ENCODE measurements at regions not wholly inside any gene's neighbourhood (a gene's known extent, or its start where the extent isn't known, plus 50 kb on each side); places are given as distances from the start of the nearest gene placed in this dataset.

DNA sequence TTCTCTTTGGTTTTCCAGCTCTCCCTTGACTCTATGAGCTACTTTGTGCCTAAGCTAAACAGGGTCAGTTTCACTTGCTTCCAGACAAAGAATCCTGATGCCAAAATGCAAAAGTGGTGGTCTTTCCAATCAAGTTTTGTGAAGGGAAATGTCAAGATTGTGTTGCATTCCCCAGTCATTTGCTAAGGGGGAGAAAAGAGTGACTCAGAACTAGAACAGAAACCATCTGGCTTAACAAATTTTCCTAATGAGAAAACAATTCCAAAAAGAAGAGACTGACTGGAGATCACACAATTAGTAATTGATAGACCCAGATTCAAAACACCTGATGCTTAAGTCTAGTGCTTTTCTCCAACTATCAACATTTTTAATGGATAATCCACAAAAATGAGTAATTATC is 235.1 kb upstream of the DIO2 start:
- Histone ChIP-seq H3K4me3 (ENCODE audit: insufficient read depth, low read depth, low read length) (no peak overlapping the region), H3K36me3 (replicated peaks; ENCODE audit: control insufficient read depth, insufficient read depth, low read length) (no peaks in the 10 kb centered on the region), H3K27me3 (ENCODE audit: control insufficient read depth, insufficient read depth, low read length) (no peaks in the 10 kb centered on the region)
- no peak for DNase-seq

GRCh38 chr14:80445605-80446004 is 234.3 kb upstream of the DIO2 start:
- DNase-seq = no peak
- no peaks in the 10 kb centered on the region for H3K36me3 ChIP-seq (replicated peaks; ENCODE audit: control insufficient read depth, insufficient read depth, low read length)
- no peak overlapping the region for H3K4me3 ChIP-seq (ENCODE audit: insufficient read depth, low read depth, low read length)
- no peaks in the 10 kb centered on the region for H3K27me3 ChIP-seq (ENCODE audit: control insufficient read depth, insufficient read depth, low read length)

GRCh38 chr14:80434574-80435321 is 223.4 kb upstream of the DIO2 start:
- H3K4me3 ChIP-seq (ENCODE audit: insufficient read depth, low read depth, low read length) = no peak overlapping the region
- no peaks in the 10 kb centered on the region for H3K27me3 ChIP-seq (ENCODE audit: control insufficient read depth, insufficient read depth, low read length)
- no peak for DNase-seq

DNA sequence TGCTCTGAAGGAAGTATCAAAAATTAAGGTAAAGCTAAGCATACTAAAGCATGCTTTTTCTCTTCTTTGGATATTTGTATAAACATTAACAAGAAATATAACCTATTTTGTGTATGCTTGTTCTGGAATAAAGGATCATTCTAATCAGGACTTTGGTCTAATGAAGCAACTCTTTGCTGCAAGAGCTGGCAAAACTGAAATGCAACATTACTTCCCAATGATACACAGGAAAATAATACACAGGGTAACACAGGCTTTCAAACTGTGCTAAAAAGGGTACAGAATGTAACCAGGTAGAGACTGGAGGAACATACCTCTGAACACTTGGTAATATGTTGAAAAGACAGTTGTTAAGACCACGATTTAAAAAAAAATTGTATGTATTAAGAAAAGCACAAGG is 222.5 kb upstream of the DIO2 start:
- H3K27me3 ChIP-seq (ENCODE audit: control insufficient read depth, insufficient read depth, low read length) = no peaks in the 10 kb centered on the region
- H3K36me3 ChIP-seq (replicated peaks; ENCODE audit: control insufficient read depth, insufficient read depth, low read length) = no peaks in the 10 kb centered on the region
- DNase-seq = no peak
- no peak overlapping the region for H3K4me3 ChIP-seq (ENCODE audit: insufficient read depth, low read depth, low read length)

More at GRCh38 chr14:80434574-80435321, 223.4 kb upstream of the DIO2 start:
- no peaks in the 10 kb centered on the region for H3K36me3 ChIP-seq (replicated peaks; ENCODE audit: control insufficient read depth, insufficient read depth, low read length)

DNA sequence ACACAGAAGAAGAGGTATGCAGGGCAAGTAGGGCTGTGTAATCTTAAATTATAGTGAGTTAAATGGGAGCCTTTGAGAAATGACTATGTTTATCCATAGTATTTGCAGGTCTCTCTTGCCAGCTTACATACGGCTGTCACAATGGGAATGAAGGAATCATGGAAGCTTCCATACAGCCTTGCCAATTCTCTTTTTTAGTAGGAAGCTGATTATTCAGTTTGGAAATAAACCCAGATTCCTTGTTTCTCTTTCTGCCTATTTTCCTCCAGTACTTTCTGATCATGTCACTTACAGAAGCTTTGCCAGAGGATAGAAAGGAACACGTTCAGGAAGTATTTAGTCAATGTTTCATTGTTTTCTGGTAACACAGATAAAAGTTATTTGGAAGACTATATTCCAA is 217.4 kb upstream of the DIO2 start:
- Histone ChIP-seq H3K4me3 (ENCODE audit: insufficient read depth, low read depth, low read length) (no peak overlapping the region), H3K27me3 (ENCODE audit: control insufficient read depth, insufficient read depth, low read length) (no peaks in the 10 kb centered on the region), H3K36me3 (replicated peaks; ENCODE audit: control insufficient read depth, insufficient read depth, low read length) (no peaks in the 10 kb centered on the region)
- DNase-seq = no peak

DNA sequence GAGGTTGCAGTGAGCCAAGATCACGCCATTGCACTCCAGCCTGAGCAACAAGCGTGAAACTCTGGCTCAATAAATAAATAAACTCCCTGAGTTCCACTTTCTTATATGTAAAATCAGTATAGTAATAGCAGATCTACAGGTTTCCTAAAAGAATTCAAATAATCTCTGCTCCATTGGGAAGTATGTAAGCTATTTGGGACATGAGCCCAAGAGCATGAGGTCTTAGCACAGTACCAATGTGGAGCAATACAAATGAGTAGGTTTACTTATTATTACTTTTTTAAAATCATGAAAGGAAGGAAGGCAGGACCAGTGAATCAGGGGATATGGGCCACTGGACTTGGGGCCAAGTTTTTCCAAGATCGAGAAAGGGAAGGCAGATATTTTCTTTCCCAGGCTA is 216.9 kb upstream of the DIO2 start:
- Histone ChIP-seq H3K36me3 (replicated peaks; ENCODE audit: control insufficient read depth, insufficient read depth, low read length) (no peaks in the 10 kb centered on the region), H3K27me3 (ENCODE audit: control insufficient read depth, insufficient read depth, low read length) (no peaks in the 10 kb centered on the region), H3K4me3 (ENCODE audit: insufficient read depth, low read depth, low read length) (no peak overlapping the region)
- no peak for DNase-seq

DNA sequence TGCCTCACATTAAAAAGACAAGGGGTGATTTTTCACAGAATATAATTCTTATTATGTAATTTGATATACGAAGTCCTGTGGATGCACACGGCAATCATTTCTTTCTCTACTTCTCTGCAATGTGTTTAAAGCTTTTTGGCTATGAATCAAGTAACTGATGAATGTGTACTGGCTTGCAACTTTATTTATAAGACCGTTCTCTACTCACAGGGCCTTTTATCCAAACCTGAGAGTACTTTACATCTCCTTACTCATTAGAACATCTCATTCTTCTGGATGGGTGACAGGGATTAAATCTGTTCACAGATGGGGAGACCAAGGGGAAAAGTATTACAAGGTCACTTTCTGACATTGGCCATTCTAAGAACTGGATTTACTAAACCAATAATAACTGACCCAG is 215.8 kb upstream of the DIO2 start:
- no peaks in the 10 kb centered on the region for H3K36me3 ChIP-seq (replicated peaks; ENCODE audit: control insufficient read depth, insufficient read depth, low read length)
- H3K4me3 ChIP-seq (ENCODE audit: insufficient read depth, low read depth, low read length) = no peak overlapping the region
- DNase-seq = no peak

DNA sequence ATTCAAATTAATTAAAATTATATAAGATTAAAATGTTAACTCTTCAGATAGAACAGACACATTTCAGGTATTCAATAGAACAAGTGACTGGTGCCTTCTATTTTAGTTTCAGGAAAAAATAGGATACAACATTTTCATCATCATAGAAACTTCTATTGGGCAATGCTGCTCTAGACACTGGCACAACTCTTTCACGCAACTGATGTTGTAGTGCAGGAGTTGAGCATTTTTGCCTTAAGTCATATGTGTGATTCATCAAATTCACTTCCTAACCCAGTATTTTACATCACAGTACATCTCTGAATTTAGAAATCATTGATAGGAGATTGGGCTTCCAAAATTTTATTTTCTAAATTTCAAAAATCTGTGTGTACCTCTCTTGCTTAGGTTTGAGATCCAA is 215.4 kb upstream of the DIO2 start:
- H3K27me3 ChIP-seq (ENCODE audit: control insufficient read depth, insufficient read depth, low read length) = no peaks in the 10 kb centered on the region
- no peak overlapping the region for H3K4me3 ChIP-seq (ENCODE audit: insufficient read depth, low read depth, low read length)
- no peaks in the 10 kb centered on the region for H3K36me3 ChIP-seq (replicated peaks; ENCODE audit: control insufficient read depth, insufficient read depth, low read length)
- no peak for DNase-seq

More for the DNA sequence above, 215.8 kb upstream of the DIO2 start:
- H3K27me3 ChIP-seq (ENCODE audit: control insufficient read depth, insufficient read depth, low read length) = no peaks in the 10 kb centered on the region

DNA sequence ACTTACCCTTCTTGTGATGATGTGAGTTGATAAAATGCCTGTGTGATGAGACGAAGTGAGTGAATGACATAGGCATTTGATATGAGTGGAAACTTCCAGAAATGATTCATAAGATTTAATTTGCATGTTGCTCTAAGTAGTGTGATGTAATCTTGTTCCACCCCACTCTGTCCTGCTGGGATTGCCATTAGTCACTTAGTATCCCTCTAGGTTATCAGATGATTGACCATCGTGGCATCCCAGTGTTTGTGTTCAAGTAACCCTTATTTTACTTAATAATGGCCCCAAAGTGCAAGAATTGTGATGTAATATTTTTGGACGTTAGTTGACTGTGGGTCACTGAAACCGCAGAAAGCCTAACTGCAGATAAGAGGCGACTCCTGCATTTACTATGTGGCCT is 214.4 kb upstream of the DIO2 start:
- Histone ChIP-seq H3K27me3 (ENCODE audit: control insufficient read depth, insufficient read depth, low read length) (no peaks in the 10 kb centered on the region), H3K36me3 (replicated peaks; ENCODE audit: control insufficient read depth, insufficient read depth, low read length) (no peaks in the 10 kb centered on the region), H3K4me3 (ENCODE audit: insufficient read depth, low read depth, low read length) (no peak overlapping the region)
- DNase-seq = no peak

DNA sequence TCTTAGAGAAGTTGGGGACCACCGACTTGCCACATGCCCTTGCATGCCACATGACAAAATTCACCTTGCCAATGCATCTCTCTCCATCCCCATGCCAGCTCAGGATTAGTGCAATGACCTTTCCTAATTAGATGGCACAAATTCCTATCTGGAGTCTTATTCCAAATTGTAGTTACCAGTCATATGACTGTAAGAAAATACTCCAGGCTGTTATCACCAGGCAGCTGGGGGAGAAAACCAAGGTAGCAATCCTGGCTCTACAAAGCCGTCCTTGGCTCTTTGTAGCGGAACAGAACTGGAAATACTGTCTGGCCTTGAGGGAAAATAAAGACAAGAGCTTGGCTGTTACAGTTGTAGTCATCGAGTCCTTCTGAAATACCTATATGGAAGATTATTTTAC is 208.5 kb upstream of the DIO2 start:
- no peak for DNase-seq
- Histone ChIP-seq H3K36me3 (replicated peaks; ENCODE audit: control insufficient read depth, insufficient read depth, low read length) (no peaks in the 10 kb centered on the region), H3K4me3 (ENCODE audit: insufficient read depth, low read depth, low read length) (no peak overlapping the region), H3K27me3 (ENCODE audit: control insufficient read depth, insufficient read depth, low read length) (no peaks in the 10 kb centered on the region)

DNA sequence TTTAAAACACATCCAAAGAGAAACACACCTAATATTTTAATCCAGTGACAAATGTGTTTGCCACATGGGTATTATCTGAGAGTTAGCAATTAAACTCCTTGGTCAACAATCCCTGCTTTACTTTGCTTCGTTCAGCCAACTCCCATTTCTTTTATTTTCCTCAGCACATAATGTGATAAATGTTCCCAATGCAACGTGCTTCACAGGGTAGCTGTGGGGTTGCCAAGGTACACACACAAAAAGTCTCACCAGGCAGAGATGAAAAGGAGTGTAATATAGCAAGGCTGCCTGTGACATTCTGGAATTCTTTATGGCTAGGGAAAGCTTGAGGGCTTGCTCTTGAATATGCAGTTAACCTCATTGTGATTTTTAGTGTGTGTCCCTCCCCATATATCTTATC is 208.0 kb upstream of the DIO2 start:
- H3K27me3 ChIP-seq (ENCODE audit: control insufficient read depth, insufficient read depth, low read length) = no peaks in the 10 kb centered on the region
- DNase-seq = no peak
- H3K36me3 ChIP-seq (replicated peaks; ENCODE audit: control insufficient read depth, insufficient read depth, low read length) = no peaks in the 10 kb centered on the region
- H3K4me3 ChIP-seq (ENCODE audit: insufficient read depth, low read depth, low read length) = no peak overlapping the region

- no peak for DNase-seq
- H3K36me3 ChIP-seq (replicated peaks; ENCODE audit: control insufficient read depth, insufficient read depth, low read length) = no peaks in the 10 kb centered on the region
- H3K27me3 ChIP-seq (ENCODE audit: control insufficient read depth, insufficient read depth, low read length) = no peaks in the 10 kb centered on the region
- no peak overlapping the region for H3K4me3 ChIP-seq (ENCODE audit: insufficient read depth, low read depth, low read length)
Measured at GRCh38 chr14:80415636-80416035, 204.3 kb upstream of the DIO2 start.

- Histone ChIP-seq H3K27me3 (ENCODE audit: control insufficient read depth, insufficient read depth, low read length) (no peaks in the 10 kb centered on the region), H3K4me3 (ENCODE audit: insufficient read depth, low read depth, low read length) (no peak overlapping the region), H3K36me3 (replicated peaks; ENCODE audit: control insufficient read depth, insufficient read depth, low read length) (no peaks in the 10 kb centered on the region)
- no peak for DNase-seq
Measured at GRCh38 chr14:80414080-80414479, 202.8 kb upstream of the DIO2 start.

- DNase-seq = peak; percentile 12
- H3K4me3 ChIP-seq (ENCODE audit: insufficient read depth, low read depth, low read length) = no peak overlapping the region
- H3K27me3 ChIP-seq (ENCODE audit: control insufficient read depth, insufficient read depth, low read length) = no peaks in the 10 kb centered on the region
- no peaks in the 10 kb centered on the region for H3K36me3 ChIP-seq (replicated peaks; ENCODE audit: control insufficient read depth, insufficient read depth, low read length)
Measured at GRCh38 chr14:80404413-80404812, 193.1 kb upstream of the DIO2 start.

GRCh38 chr14:80403036-80403435 is 191.7 kb upstream of the DIO2 start:
- DNase-seq = no peak
- no peak overlapping the region for H3K4me3 ChIP-seq (ENCODE audit: insufficient read depth, low read depth, low read length)
- no peaks in the 10 kb centered on the region for H3K36me3 ChIP-seq (replicated peaks; ENCODE audit: control insufficient read depth, insufficient read depth, low read length)
- no peaks in the 10 kb centered on the region for H3K27me3 ChIP-seq (ENCODE audit: control insufficient read depth, insufficient read depth, low read length)

GRCh38 chr14:80395031-80395430 is 183.7 kb upstream of the DIO2 start:
- H3K4me3 ChIP-seq (ENCODE audit: insufficient read depth, low read depth, low read length) = no peak overlapping the region
- no peaks in the 10 kb centered on the region for H3K36me3 ChIP-seq (replicated peaks; ENCODE audit: control insufficient read depth, insufficient read depth, low read length)
- H3K27me3 ChIP-seq (ENCODE audit: control insufficient read depth, insufficient read depth, low read length) = no peaks in the 10 kb centered on the region
- no peak for DNase-seq
